Thoracic aorta (tissue), 2 donors: ENCODE measurements at regions not wholly inside any gene's neighbourhood (a gene's known extent, or its start where the extent isn't known, plus 50 kb on each side); places are given as distances from the start of the nearest gene placed in this dataset.

Experiments used
- ATAC-seq: fragments of 150-250 bp; one replicate; pipeline ENCODE4 v1.8.0; 2017; ENCODE audit warnings: low read depth; ENCODE audit not compliant: insufficient number of reproducible peaks, low FRiP score
- DNase-seq: peaks from one replicate; pipeline ENCODE4 v3.0.0-alpha.2; 2020; ENCODE audit warnings: low spot score
- H3K27ac ChIP-seq, 2 donors: fragments of 200-600 bp; sonication (generic); 1 replicate in 1 of 2; 2 replicates in 1 of 2; pipeline ENCODE4 v1.5.1; 2016; ENCODE audit warnings: mild to moderate bottlenecking in 2 of 2, moderate library complexity in 2 of 2
- H3K27me3 ChIP-seq: fragments of 200-600 bp; sonication (generic); replicated peaks from 2 replicates; pipeline ENCODE4 v1.6.0; 2016; ENCODE audit warnings: mild to moderate bottlenecking; ENCODE audit not compliant: insufficient read depth
- H3K36me3 ChIP-seq: fragments of 200-600 bp; sonication (generic); one replicate; pipeline ENCODE4 v1.5.1; 2016
- H3K4me1 ChIP-seq, 2 donors: fragments of 200-600 bp; sonication (generic); 1 replicate in 1 of 2; 2 replicates in 1 of 2; pipeline versions ENCODE4 v1.5.1 to v1.6.0; 2016; ENCODE audit warnings: low read depth in 2 of 2, mild to moderate bottlenecking in 1 of 2; ENCODE audit not compliant: control insufficient read depth in 1 of 2
- H3K4me3 ChIP-seq: fragments of 200-600 bp; sonication (generic); 2 replicates; pipeline ENCODE4 v1.5.1; 2016; ENCODE audit warnings: mild to moderate bottlenecking
- H3K9me3 ChIP-seq: fragments of 200-600 bp; sonication (generic); 2 replicates; pipeline ENCODE4 v1.5.1; 2016
- TF ChIP-seq, protein P1 (sequence below): fragments of 200-600 bp; sonication (generic); IDR thresholded peaks from one replicate; pipeline ENCODE4 v1.5.1; 2019; ENCODE audit warnings: antibody characterized with exemption

- Histone ChIP-seq H3K27me3 (no peaks in the 10 kb centered on the region), H3K4me1 (no peaks in the 10 kb centered on the region), H3K27ac (no peak overlapping the region), H3K36me3 (no peaks in the 10 kb centered on the region), H3K9me3 (no peaks in the 10 kb centered on the region), H3K4me3 (no peak overlapping the region)
- TF ChIP-seq, protein P1, sequence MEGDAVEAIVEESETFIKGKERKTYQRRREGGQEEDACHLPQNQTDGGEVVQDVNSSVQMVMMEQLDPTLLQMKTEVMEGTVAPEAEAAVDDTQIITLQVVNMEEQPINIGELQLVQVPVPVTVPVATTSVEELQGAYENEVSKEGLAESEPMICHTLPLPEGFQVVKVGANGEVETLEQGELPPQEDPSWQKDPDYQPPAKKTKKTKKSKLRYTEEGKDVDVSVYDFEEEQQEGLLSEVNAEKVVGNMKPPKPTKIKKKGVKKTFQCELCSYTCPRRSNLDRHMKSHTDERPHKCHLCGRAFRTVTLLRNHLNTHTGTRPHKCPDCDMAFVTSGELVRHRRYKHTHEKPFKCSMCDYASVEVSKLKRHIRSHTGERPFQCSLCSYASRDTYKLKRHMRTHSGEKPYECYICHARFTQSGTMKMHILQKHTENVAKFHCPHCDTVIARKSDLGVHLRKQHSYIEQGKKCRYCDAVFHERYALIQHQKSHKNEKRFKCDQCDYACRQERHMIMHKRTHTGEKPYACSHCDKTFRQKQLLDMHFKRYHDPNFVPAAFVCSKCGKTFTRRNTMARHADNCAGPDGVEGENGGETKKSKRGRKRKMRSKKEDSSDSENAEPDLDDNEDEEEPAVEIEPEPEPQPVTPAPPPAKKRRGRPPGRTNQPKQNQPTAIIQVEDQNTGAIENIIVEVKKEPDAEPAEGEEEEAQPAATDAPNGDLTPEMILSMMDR = no peak
- no peak for DNase-seq
- ATAC-seq = no peak
Measured at GRCh38 chr20:39299783-39300182, 337.6 kb downstream of the DHX35 start.

DNA sequence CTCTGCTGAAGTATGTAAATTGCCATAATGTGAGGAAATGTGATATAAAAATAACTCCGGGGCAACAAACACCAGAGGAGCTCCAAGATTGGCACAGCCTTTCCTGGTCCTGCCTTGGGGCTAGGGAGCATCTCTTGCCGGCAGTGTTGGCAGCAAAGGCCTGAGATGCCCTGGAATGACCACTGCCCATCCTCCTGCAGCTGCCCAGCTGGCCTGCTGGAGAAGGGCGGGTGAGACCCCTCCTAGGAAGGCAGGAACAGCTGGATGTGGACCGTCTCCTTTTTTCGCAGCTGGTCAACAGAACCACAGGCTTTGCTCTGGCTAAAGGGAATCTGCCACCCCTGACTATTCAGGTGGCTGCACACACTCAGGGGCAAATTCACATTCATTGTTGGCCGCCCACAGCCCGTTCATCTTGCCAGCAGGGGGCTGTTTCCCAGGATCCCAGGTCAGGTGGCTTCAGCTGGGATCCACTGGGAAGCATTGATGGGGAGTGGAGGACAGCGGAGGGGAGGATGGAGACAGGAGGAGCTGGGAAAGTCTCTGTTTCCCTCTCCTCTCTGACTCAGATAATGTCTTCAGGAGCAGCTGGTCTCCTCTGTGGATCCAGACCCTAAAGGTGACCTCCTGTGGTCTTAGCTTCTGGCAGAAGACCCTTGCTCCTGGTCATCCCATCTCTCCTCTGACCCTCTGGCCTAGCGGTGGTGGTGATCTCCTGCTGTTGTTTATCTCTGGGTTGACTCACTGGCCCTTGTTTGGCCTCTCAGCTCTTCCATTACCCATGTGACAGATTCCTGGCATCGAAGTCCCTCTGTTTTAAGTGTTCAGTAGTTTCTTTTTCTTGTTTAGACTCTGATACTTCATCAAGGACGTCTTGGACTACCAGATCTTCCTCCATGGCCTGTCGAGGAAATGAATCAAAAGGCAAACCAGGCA lies 336.7 kb downstream of the DHX35 start:
- ATAC-seq (no peak), DNase-seq (no peak)
- no peaks in the 10 kb centered on the region for H3K4me1 ChIP-seq
- H3K4me3 ChIP-seq = no peak overlapping the region
- TF ChIP-seq, protein P1 = no peak
- no peak overlapping the region for H3K27ac ChIP-seq
- H3K36me3 ChIP-seq = no peaks in the 10 kb centered on the region
- H3K9me3 ChIP-seq = no peaks in the 10 kb centered on the region
- H3K27me3 ChIP-seq = no peaks in the 10 kb centered on the region

- H3K9me3 ChIP-seq = no peaks in the 10 kb centered on the region
- H3K4me1 ChIP-seq = no peaks in the 10 kb centered on the region
- no peak for DNase-seq
- TF ChIP-seq, protein P1 = no peak
- no peak overlapping the region for H3K4me3 ChIP-seq
- H3K27me3 ChIP-seq = no peaks in the 10 kb centered on the region
- no peaks in the 10 kb centered on the region for H3K36me3 ChIP-seq
- H3K27ac ChIP-seq = no peak overlapping the region
- ATAC-seq = no peak
Measured at GRCh38 chr20:39298121-39298520, 336.0 kb downstream of the DHX35 start.

GRCh38 chr20:39295301-39295700 lies 333.2 kb downstream of the DHX35 start:
- Histone ChIP-seq H3K4me3 (no peak overlapping the region), H3K36me3 (no peaks in the 10 kb centered on the region), H3K27me3 (no peaks in the 10 kb centered on the region), H3K9me3 (no peaks in the 10 kb centered on the region), H3K27ac (no peak overlapping the region), H3K4me1 (peaks cover 0 to 5% of the 10 kb centered on the region in 2 donors)
- DNase-seq = no peak
- TF ChIP-seq, protein P1 = no peak
- no peak for ATAC-seq

DNA sequence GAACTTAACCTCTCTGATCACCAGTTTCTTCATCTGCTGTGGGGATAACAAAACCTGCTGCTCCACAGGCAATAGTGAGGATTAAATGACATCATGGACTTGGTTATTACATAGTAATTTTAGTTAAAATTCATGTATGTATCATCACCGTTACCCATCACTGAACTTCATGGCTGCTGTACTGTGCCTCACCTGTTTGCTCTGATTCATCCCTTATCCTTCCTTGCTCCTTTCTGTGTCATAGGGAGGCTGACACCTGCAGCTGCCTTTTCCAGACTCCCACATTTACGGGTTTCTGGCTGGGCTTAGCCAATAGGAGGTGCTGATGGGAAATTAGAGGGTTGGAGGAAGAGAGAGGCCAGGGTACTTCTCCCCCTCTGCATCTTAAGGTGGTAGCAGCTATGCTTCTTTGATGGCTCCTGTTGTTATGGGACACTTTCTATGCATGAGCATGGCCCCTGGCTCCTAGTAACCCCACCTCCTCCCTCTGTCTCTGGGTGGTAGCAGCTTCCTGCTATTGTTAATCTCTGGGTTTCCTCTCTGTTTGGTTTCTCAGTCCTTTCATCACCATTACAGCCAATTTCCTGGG lies 332.1 kb downstream of the DHX35 start:
- ATAC-seq (no peak), DNase-seq (no peak)
- H3K27me3 ChIP-seq = no peaks in the 10 kb centered on the region
- no peak overlapping the region for H3K27ac ChIP-seq
- TF ChIP-seq, protein P1 = no peak
- H3K9me3 ChIP-seq = no peaks in the 10 kb centered on the region
- no peak overlapping the region for H3K4me3 ChIP-seq
- H3K36me3 ChIP-seq = no peaks in the 10 kb centered on the region
- peaks cover 0 to 5% of the 10 kb centered on the region in 2 donors for H3K4me1 ChIP-seq
